Transverse colon (tissue), 3 donors: ENCODE measurements at regions not wholly inside any gene's neighbourhood (a gene's known extent, or its start where the extent isn't known, plus 50 kb on each side); places are given as distances from the start of the nearest gene placed in this dataset.

Source experiments
- EP300 ChIP-seq: sonication (generic); formaldehyde crosslinking; IDR thresholded peaks from one replicate; pipeline ENCODE4 v1.6.1; 2017; ENCODE audit warnings: antibody characterized with exemption, low read depth
- TF ChIP-seq, protein P1 (sequence below), 5 experiments: fragments of 200-600 bp in 3 of 5; fragments of 450-650 bp in 2 of 5; sonication (generic) in 3 of 5; IDR thresholded peaks; 1 replicate in 2 of 5; 2 replicates in 3 of 5; pipeline ENCODE4 v1.5.1; 2016 to 2017; ENCODE audit warnings: antibody characterized with exemption in 5 of 5, inconsistent platforms in 3 of 5, mild to moderate bottlenecking in 2 of 5, moderate library complexity in 1 of 5

DNA sequence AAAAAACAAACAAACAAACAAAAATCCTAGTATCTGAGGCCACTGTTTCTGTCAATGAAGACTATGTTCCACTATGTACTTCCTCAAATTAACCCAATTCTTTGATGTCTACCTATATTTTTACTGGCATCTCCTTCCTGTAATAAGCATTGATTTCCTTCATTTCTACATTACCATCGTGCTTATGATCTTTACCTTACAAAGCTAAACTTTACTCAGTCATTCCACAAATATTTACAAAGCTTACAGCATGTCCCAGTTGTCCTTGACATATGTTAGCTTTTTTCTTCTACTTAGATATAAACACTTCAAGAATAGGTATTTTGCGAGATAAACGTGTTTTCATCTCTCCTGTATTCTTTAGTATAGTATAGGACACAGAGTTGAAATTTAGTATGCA is 1090.9 kb downstream of the PCDH9 start:
- TF ChIP-seq EP300 = no peak
- TF ChIP-seq, protein P1, sequence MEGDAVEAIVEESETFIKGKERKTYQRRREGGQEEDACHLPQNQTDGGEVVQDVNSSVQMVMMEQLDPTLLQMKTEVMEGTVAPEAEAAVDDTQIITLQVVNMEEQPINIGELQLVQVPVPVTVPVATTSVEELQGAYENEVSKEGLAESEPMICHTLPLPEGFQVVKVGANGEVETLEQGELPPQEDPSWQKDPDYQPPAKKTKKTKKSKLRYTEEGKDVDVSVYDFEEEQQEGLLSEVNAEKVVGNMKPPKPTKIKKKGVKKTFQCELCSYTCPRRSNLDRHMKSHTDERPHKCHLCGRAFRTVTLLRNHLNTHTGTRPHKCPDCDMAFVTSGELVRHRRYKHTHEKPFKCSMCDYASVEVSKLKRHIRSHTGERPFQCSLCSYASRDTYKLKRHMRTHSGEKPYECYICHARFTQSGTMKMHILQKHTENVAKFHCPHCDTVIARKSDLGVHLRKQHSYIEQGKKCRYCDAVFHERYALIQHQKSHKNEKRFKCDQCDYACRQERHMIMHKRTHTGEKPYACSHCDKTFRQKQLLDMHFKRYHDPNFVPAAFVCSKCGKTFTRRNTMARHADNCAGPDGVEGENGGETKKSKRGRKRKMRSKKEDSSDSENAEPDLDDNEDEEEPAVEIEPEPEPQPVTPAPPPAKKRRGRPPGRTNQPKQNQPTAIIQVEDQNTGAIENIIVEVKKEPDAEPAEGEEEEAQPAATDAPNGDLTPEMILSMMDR (IDR thresholded peaks at IDR 0.05) = no peak
